Psoas muscle (tissue), 7 donors: ENCODE measurements at regions not wholly inside any gene's neighbourhood (a gene's known extent, or its start where the extent isn't known, plus 50 kb on each side); places are given as distances from the start of the nearest gene placed in this dataset.
A peak's percentile ranks its signal among the peaks of the same experiment; 100 is the strongest.

ENCODE experiments used
- ATAC-seq, 4 donors: fragments of 200-7000 bp; cut with Tn5 transposase; one replicate each; pipeline ENCODE4 v1.9.1; 2020; ENCODE audit warnings: moderate library complexity in 3 of 4, mild to moderate bottlenecking in 2 of 4
- DNase-seq, 2 donors: peaks; one replicate each; pipeline ENCODE4 v3.0.0-alpha.2; 2020
- H3K27ac ChIP-seq: fragments of 200-600 bp; one replicate; pipeline ENCODE4 v1.8.0; 2022
- H3K27me3 ChIP-seq, 3 donors: fragments of 200-600 bp in 1 of 3; one replicate each; pipeline versions ENCODE4 v1.6.1 to v1.8.0; 2013 to 2022; ENCODE audit warnings: low read length in 2 of 3, mild to moderate bottlenecking in 2 of 3, moderate library complexity in 1 of 3; ENCODE audit not compliant: insufficient read depth in 3 of 3
- H3K36me3 ChIP-seq, 2 donors: fragments of 200-600 bp in 1 of 2; one replicate each; pipeline versions ENCODE4 v1.6.1 to v1.8.0; 2013 to 2022; ENCODE audit warnings: low read depth in 1 of 2, mild to moderate bottlenecking in 1 of 2, moderate library complexity in 1 of 2; ENCODE audit not compliant: insufficient read depth in 1 of 2
- H3K4me1 ChIP-seq: fragments of 200-600 bp; one replicate; pipeline ENCODE4 v1.8.0; 2022
- H3K4me3 ChIP-seq: fragments of 200-600 bp; one replicate; pipeline ENCODE4 v1.8.0; 2022; ENCODE audit warnings: mild to moderate bottlenecking
- H3K9me3 ChIP-seq: fragments of 200-600 bp; one replicate; pipeline ENCODE4 v1.8.0; 2022
- WGBS, 3 donors: extraction: QIAGEN DNeasy Blood & Tissue Kit; methylation state at CpG; one replicate each; pipeline versions ENCODE4 v1.1.6 to v1.1.7; 2013; 5-methylcytosine and 5-hydroxymethylcytosine counted together
- intact Hi-C, 2 donors: fragments of 100-400 bp; cut with DNase I; formaldehyde crosslinking; loops; one replicate each; pipeline versions ENCODE4 v1.11.0 to v1.14.2; 2022
- TF ChIP-seq, protein P1 (sequence below): fragments of 200-600 bp; IDR thresholded peaks from one replicate; pipeline ENCODE4 v1.8.0; 2022; ENCODE audit warnings: antibody characterized with exemption
- donor health status: healthy with polysubstance abuse.
- donor health status: DM: no; HTN: no; CAD: no; lungs with moderate emphysema.
- donor health status: Bipolar disorder and iron deficiency.
- donor health status: healthy.
- donor health status: DM: yes; HTN: yes; CAD: no.
- donor health status: DM: no; HTN: no; CAD: no.
- donor health status: DM: yes; HTN: yes; CAD: no.

DNA sequence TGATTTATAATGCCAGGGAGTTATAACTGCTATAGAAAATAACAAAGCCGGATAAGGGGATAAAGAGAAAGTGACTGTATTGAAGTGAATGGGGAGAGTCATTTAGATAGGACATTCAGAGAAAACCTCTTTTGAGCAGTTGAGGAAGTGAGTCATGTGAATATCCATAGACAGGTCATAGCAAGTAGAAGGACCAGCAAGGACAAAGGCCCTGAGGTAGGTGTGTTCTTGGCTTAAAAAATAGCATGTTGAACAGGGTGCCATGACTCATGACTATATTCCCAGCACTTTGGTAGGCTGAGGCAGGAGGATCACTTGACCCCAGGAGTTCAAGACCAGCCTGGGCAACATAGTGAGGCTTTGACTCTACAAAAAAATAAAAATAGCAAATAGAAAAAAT, 51.5 kb upstream of the RAP1B start:
- DNase-seq (no peak), ATAC-seq (no peak)
- Histone ChIP-seq H3K4me1 (peaks cover 4% of the 10 kb centered on the region), H3K36me3 (no peaks in the 10 kb centered on the region), H3K9me3 (no peaks in the 10 kb centered on the region), H3K27me3 (no peaks in the 10 kb centered on the region), H3K27ac (no peak overlapping the region), H3K4me3 (no peak overlapping the region)
- intact Hi-C loops, result no loop called here
- whole genome bisulfite sequencing, 3 donors, result 81 to 97% (median 89%) methylated on average over 1 of the region's 1 CpG
- TF ChIP-seq, protein P1, sequence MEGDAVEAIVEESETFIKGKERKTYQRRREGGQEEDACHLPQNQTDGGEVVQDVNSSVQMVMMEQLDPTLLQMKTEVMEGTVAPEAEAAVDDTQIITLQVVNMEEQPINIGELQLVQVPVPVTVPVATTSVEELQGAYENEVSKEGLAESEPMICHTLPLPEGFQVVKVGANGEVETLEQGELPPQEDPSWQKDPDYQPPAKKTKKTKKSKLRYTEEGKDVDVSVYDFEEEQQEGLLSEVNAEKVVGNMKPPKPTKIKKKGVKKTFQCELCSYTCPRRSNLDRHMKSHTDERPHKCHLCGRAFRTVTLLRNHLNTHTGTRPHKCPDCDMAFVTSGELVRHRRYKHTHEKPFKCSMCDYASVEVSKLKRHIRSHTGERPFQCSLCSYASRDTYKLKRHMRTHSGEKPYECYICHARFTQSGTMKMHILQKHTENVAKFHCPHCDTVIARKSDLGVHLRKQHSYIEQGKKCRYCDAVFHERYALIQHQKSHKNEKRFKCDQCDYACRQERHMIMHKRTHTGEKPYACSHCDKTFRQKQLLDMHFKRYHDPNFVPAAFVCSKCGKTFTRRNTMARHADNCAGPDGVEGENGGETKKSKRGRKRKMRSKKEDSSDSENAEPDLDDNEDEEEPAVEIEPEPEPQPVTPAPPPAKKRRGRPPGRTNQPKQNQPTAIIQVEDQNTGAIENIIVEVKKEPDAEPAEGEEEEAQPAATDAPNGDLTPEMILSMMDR, result no peak

DNA sequence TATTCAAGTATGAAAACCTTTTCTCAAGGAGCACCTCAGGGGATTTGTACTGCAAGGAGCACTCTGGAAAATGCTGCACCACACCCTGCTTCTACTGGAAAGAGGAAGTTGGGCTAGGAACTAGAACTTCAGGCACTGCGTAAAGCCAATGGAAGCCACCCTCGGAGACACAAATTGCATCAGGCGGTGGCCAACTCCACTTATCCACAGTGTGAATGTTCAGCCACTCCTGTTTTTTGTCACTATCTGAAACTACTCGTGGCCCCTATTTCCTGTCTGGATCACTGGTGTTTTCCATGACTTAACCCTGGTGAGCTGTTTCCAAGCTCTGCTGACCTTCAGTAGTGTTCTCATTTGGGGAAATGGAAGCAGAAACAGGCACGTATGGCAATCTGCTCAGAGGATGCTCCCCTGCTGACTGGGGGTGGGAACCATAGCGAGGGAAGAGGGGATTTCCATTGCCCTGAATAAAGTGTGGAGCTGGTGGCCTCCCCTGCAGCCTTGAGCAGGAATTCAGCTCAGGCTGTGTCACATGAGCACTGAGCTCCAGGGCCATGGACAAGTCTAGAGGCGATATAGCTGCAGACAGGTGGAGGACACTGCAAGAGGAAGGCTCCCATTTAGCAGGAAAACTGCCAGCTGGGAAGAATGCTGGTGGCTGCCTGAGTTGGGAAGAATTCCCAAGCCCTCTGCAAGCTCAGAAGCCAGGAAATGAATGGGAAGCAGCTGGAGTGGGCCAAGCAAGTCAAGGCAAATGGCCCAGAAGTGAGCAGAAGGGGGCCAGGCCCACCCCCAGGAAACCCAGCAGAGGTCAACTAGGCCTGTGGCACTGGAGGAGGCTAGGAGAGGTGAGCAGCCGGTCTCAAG, 50.5 kb upstream of the RAP1B start:
- TF ChIP-seq, protein P1, result no peak
- Histone ChIP-seq H3K36me3 (no peaks in the 10 kb centered on the region), H3K4me1 (peaks cover 4% of the 10 kb centered on the region), H3K4me3 (no peak overlapping the region), H3K27ac (no peak overlapping the region), H3K9me3 (no peaks in the 10 kb centered on the region), H3K27me3 (no peaks in the 10 kb centered on the region)
- DNase-seq (peak in 1 of 2 donors; percentile 58), ATAC-seq (peak in 2 of 4 donors; percentile 21 to 30)
- 34 to 42% (median 39%) methylated on average over 8 of the region's 8 CpGs for WGBS, 3 donors
- intact Hi-C loops, result no loop called here

DNA sequence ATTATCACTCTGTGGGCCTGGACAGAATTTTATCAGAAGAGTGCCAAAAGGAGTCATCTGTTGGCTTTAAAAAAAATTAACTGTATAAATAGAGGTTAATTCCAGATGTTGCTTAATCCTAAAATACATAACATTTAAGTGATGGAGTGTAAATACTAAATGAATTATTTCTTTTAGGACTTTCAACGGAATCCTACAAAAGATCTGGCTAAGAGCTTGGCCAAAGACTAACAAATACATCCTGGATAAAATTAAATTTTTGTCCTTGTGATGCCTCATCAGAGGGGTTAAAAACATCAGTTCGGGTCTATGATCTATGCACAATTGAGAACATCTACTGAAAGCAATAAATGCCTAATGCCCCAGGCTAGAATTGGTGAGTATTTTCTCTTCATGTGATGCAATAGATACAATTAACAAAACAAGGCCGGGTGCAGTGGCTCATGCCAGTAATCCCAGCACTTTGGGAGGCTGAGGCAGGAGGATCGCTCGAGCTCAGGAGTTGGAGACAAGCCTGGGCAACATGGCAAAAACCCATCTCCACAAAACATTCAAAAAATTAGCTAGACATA, 49.8 kb upstream of the RAP1B start:
- no peak for DNase-seq
- WGBS, 3 donors, result 74 to 79% (median 79%) methylated on average over 5 of the region's 5 CpGs
- intact Hi-C loops, result no loop called here
- no peaks in the 10 kb centered on the region for H3K27me3 ChIP-seq
- TF ChIP-seq, protein P1, result no peak
- no peak overlapping the region for H3K27ac ChIP-seq
- no peak overlapping the region for H3K4me3 ChIP-seq
- peaks cover 4% of the 10 kb centered on the region for H3K4me1 ChIP-seq
- no peaks in the 10 kb centered on the region for H3K36me3 ChIP-seq
- ATAC-seq, result no peak
- H3K9me3 ChIP-seq, result no peaks in the 10 kb centered on the region
